HG03280 (cell line): ENCODE measurements at regions not wholly inside any gene's neighbourhood (a gene's known extent, or its start where the extent isn't known, plus 50 kb on each side); places are given as distances from the start of the nearest gene placed in this dataset.
"Not testable (repeated sequence)": the region's sequence is repeated elsewhere in the genome, so short reads cannot be mapped to it uniquely, and the experiment has no call there.

Experiments
- ATAC-seq: cut with Tn5 transposase; IDR thresholded peaks from one replicate; pipeline ENCODE4 v1.9.1; 2021; ENCODE audit warnings: mild to moderate bottlenecking, moderate library complexity; ENCODE audit not compliant: unreplicated experiment

DNA sequence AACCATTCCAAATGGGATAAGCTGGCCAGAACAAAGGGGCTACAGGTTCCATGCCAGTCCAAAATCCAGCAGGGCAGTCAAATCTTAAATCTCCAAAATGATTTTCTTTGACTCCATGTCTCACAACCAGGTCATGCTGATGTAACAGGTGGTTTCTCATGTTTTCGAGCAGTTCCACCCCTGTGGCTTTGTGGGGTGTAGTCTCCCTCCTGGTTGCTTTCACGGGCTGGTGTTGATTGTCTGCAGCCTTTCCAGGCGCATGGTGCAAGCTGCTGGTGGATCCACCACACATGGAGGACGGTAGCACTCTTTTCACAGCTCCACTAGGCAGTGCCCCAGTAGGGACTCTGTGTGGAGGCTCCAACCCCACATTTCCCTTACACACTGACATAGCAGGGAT is 425.5 kb upstream of the FTMT start:
- no peak for ATAC-seq

DNA sequence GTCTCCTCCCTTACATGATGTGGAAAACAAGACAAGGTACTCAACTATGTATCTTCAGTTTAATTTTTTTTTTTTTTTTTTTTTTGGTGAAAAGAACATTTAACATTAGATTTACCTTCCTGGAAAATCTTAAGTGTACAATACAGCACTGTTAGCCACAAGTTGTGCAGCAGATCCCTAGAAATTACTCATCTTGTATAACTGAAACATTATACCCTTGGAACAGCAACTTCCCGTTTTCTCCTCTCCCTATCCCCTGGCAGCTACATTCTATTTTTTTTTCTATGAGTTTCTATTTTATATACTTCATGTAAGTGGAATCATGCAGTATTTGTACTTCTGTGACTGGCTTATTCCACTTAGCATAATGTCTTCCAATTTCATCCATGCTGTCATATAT is 421.9 kb upstream of the FTMT start:
- no peak for ATAC-seq

DNA sequence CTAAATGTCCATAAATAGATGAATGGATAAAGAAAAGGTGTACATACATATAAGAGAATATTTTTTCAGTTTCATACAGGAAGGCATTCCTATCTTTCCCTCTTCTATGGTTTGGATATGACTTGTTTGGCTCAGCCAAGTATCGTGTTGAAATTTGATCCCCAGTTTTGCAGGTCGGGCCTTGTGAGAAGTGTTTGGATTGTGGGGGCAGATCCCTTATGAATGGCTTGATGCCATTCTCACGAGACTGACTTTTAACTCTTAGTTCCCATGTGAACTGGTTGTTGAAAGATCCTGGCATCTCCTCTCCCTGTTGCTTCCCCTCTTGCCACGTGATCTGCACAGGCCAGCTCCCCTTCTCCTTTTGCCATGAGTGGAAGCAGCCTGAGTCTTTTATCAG is 421.1 kb upstream of the FTMT start:
- no peak for ATAC-seq

DNA sequence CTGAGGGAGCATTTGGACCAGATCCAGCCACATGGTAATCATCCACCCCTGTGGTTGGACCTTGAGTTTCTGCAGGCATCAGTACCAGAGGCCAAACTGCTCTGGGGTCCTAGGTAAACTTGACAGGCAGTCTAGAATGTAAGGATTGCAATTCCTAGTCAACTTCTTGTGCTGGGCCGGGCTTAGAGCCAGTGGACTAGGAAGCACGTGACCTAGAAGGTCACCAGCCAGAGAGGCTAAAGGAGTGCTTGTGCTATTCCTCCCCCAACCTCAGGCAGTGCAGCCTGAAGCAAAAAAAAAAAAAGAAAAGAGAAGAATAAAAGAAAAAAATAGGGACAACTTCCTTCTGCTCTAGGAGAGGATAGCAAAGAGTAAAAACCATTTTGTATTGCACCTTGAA is 406.2 kb upstream of the FTMT start:
- no peak for ATAC-seq

DNA sequence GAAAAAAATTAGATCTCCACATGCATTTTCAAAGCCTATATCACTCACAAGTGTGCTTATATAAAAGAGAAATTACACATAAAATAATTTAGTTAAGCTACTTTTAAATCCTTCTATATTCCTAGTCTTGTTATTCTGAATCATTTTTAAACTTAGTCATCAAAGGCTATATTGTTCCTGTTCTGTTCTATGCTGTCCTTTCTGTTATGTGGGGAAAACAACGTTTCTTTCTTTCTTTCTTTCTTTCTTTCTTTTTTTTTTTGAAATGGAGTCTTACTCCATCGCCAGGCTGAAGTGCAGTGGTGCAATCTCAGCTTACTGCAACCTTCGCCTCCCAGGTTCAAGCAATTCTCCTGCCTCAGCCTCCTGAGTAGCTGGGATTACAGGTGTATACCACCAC is 389.2 kb upstream of the FTMT start:
- ATAC-seq = no peak

DNA sequence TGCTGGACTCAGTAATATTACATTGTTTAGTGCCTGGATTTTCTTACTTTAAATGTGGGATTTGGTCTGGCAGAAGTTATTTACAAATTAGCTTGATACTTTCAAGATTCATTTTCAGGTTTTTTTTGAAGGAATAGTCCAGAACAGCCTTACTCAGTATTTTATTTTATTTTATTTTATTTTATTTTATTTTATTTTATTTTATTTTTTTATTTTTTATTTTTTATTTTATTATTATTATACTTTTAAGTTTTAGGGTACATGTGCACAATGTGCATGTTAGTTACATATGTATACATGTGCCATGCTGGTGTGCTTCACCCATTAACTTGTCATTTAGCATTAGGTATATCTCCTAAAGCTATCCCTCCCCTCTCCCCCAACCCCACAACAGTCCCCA is 380.5 kb upstream of the FTMT start:
- ATAC-seq = not testable (repeated sequence)

DNA sequence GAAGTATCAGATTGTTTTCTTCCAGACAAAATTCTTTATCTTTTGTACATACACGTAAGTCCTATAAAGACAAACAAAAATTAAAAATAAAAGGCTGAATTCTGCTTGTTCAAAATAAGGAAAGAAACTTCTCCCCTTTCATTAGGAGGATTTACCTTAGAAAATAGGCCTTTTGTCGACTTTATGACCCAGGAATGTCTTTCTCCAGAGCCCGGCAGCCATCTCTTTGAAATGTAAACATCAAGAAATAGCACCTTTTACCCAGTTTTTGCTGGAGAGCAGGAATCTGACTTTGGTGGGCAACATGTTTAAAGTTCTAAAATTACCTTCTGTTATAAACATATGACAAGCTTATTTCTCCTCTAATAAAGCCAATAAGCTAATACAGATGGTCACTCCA is 373.0 kb upstream of the FTMT start:
- ATAC-seq = no peak

DNA sequence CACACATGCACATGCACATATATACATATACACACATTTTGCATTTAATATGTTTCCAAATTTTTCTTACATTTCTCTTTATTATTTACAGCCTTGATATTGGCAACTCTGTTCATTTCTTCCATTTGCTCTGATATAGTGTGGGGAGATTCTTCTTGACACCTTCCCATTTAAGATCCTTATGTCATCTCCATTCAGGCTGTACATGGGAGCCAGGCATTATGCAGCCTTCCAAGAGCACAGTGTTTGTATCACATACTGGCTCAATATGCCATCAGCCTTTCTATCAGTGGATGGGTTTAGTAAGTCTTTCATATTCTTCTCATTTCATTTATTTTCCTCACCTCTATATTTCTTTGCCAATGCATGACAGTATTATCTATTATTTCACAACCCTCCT is 372.3 kb upstream of the FTMT start:
- no peak for ATAC-seq

DNA sequence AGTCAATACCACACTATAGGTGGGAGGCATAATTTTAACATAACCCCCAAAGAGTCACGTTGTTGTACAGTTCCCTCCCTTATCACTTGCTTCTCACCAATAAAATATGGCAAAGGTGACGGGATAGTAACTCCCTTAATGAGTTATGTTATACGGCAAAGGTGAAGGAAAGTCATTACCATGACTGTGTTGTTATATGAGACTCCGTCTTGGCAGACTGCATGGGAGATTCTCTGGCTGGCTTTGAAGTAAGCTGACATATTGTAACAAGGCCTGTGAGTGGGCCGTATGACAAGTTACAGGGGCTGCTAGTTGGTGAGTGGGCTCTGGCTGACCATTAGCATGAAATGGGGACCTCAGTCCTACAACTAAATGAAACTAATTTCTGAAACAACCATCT is 366.4 kb upstream of the FTMT start:
- ATAC-seq = no peak

DNA sequence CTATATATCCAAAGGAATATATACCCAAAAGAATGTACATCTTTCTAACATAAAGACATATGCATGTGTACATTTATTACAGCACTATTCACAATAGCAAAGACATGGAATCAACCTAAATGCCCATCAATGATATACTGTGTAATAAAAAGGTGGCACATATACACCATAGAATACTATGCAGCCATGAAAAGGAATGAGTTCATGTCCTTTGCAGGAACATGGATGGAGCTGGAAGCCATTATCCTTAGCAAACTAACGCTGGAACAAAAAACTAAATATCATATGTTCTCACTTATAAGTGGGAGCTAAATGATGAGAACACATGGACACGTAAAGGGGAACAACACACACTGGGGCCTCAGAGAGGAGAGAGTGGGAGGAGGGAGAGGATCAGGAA is 365.7 kb upstream of the FTMT start:
- ATAC-seq = not testable (repeated sequence)

DNA sequence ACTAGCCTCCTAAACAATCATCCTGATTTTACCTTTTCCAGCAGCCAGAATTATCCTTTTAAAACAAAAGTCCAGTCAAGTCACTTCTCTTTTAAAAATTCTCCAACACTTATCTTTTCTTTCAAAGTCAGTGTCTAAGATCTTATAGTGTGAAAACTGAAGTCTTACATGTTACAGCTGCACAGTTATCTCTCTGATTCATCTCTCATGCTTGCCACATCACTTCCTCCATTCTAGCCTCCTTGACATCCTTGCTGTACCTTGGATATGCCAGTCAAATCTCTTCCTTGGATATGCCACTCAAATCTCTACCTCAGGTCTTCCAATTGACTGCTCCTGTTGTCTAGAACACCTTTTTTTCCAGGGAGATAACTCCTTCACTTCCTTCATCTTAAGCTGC is 361.7 kb upstream of the FTMT start:
- ATAC-seq = no peak

DNA sequence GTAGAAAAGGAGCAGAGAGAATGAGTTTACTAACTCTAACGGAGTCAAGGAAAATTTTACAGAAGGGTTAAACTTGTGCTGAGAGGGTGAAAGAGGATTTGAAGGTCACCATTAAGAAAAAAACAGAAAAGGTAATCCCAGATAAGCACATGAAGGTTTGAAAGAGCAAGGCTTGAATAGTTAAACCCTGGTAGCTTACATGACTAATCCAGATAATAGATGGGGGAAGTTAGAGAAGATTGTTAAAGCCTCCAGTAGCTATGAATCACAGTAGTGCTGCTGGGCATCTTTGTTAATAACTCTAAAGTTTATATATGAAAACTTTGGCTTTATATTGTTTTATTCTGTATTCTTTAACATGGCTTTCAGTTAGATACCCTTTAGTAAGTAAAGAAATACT is 354.5 kb upstream of the FTMT start:
- no peak for ATAC-seq

DNA sequence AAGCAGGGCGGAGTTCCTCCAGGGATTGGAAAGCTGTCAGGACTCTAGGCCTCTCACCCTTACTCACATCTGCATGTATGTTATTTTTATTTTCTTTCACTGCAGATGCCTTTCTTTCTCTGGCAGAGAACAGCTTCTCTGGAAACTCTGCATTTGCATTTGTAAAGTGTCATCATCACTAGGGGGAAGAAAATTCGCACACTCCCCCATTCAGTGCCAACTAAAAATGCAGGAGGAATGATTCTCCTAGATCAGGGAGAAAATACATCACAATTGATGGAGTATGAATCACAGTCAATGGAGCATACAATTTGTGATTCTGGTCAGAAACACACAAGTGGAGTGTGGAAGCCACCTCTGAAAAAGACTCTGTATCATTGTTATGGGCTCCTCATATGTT is 351.4 kb upstream of the FTMT start:
- ATAC-seq = no peak

DNA sequence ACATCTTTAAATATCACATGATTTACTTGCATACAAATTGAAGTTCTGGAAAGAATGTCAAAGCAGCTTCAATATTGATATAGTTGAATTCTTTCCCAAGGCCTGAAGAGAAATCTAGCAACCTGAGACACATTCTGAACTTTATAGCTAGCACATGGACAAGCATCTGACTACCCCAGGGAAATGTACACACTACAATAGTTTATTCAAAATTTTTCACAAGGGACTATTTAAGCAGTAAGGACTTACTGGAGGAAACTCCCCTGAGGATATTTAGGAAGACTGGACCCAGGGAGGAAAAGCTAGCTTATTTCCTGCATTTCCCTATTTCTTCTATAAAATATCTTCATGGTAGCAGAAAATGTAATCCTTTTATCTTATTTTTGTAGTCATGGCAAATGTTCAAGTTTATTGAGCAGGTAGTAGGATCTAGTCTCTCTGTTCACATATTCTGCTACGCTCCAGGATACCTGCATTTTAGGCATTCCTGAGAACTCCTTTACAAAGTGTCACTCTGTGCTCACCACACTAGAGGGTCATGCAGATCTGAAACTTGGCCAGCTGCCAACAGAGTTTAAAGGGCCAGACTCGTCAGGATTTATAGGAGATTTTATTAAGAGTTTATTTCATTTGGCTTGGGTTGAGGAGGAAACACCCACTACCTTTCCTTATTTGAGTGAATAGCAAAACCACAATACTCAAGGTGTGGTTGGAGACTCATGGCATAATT is 348.4 kb upstream of the FTMT start:
- no peak for ATAC-seq

DNA sequence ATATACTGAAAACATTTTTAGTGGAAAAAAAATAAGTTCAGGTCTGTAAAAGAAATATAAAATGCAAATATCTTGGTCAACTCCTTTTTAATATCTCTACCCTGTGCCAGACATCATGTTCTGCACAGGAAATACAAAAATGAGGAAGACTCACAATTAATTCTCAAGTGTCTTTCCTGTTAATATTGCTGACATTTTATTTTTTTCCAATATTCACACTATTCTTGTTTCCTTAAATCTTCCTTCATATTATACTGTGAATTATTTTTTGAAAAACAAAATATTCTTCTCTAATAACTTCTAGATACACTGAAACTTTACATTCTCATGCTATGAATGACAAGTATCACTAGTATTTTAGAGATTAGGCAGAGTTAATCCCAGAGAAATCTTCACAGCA is 334.7 kb upstream of the FTMT start:
- ATAC-seq = no peak

DNA sequence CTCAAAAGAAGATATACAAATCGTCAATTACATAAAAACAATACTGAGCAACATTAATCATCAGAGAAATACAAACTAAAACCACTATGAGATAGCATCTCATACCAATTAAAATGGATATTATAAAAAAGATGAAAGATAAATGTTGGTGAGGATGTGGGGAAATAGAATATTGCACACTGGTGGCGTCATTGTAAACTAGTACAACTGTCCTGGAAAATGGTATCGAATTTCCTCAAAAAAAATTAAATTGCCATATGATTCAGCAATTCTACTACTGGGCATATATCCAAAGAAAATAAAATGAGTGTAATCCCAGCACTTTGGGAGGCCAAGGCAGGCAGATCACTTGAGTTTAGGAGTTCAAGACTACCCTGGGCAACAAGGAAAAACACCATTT is 326.0 kb upstream of the FTMT start:
- ATAC-seq = no peak

DNA sequence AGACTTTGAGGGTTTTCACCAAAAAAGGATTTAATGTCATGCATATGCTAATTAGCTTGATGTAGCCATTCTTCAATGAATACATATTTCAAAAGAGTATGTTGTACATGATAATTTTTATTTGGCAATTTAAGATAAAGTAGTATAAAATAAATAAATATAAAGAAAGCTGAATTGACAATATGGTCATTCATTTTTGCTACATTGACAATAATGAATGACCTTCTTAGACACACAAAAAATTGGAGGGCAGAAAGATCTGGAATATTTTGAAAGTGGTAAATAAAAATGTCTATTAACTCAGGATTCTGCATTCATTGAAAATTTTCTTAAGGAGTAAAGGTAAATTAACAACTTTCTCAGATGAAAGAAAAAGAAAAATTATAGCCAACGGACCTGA is 324.8 kb upstream of the FTMT start:
- no peak for ATAC-seq

DNA sequence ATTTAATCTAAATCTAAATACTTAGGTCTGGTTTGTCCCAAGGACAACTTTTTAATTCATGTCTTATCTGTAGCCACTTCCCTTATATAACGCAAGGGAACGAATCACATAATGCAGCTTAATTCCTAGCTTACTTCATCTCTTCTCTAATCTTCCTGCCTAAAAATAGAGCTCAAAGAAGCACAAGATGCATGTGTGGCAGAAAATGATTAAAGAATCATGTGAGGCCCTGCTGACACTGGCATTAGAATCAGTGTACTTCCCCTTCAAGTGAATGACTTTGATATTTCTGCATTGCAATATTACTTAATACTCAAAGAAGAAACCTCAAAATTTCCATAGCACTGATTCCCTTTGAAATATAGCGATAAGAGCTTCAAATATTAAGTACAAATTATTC is 317.9 kb upstream of the FTMT start:
- no peak for ATAC-seq

DNA sequence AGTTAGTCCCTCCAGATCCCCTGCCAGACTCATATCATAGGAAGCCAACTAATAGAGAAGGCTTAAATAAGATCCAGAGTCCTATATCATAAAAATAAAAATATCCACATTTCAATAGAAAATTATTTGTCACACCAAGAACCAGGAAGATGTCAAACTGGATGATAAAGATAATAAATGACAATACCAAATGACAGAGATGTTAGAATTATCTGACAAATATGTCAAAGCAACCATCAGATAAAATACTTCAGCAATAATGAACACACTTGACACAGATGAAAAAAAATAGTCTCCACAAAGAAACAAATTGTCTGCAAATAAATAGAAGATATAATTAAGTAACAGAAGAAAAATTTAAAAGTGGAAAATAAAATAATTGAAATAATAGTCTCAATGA is 300.7 kb upstream of the FTMT start:
- no peak for ATAC-seq

DNA sequence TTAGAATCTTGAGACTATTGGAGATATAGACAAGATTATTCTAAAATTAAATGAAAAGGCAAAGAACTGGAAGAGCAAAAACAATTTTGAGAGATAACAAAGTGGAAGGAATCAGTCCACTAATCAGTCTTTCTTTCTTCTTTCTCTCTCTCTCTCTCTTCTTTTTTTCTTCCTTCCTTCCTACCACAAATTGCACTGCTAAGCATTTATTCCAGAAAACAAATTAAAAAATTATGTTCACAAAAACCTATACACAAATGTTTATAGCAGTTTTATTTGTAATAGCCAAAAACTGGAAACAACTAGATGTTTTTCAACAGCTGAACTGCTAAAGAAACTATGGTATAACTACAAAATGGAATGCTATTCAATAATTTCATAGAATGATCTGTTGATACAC is 291.9 kb upstream of the FTMT start:
- no peak for ATAC-seq

DNA sequence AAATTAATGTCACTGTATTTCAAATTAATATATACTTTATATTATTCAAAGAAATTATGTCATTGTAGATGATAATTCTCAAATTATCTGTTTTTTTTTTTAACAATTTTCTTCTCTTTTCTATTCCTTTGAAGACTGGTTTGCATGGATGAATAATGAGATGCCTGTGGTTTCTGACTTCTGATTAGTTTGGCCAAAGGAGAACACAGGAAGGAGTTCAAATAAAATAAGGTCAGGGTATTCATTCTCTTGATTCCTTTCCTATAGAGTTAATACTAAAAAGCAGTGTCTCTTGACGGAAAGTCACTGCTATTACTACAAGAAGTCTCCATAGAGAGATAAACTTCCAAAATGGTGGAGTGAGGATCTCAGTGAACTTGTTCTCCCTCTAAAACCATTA is 279.6 kb upstream of the FTMT start:
- no peak for ATAC-seq

DNA sequence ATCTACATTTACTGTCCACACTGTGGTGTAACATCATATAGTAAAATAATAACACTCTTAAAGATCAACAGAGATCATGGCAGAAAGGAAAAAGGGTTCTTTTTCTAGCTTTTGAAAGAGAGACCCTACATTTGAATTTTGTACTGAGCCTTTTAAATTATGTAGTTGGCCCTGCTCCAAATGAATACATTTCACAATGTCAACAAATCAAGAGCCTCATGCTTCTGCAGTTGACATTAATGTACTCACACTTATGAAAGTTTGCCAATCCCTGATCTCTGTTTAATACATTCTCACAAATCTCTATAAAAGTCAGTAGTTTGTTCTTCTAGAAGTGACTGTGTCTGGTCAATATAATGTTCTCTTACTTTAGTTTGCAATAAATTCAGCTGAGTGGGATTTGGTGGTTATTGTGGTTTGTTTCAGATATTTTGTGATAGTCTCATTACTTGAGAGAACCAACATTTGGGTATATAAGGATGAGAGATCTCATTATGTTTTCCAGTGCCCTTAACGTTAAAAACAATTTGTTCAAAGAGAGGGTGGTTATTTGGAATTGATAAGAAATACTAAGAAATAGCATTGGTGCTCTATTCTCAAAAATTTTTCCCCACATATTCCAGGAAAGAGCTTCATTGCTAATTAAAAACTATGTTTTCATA is 277.8 kb upstream of the FTMT start:
- no peak for ATAC-seq

DNA sequence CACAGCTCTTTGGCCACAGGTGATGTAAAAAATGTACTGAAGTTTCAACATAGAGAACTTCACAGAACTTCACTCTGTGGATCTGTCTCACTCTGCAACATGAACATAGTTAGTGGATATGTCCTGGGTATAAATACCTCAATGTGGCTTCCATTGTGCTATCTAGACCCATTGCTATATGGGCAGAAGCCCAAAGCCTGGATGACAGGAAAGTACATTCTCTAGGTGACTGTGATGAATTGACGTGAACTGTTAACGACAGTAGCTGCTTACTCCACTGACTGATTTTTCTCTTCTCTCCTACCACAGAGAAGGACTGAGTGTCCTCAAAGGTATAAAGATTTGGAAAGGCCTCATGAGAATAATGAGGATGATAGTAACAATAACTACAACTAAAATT is 270.1 kb upstream of the FTMT start:
- ATAC-seq = no peak
